ENCODE measurements at regions not wholly inside any gene's neighbourhood (a gene's known extent, or its start where the extent isn't known, plus 50 kb on each side); places are given as distances from the start of the nearest gene placed in this dataset.

- Histone ChIP-seq H3K27ac (ENCODE audit: control insufficient read depth, insufficient read depth) (no peak overlapping the region), H3K4me2 (ENCODE audit: control insufficient read depth, insufficient read depth) (no peak overlapping the region), H3K79me2 (ENCODE audit: control insufficient read depth, insufficient read depth, low read length) (no peaks in the 10 kb centered on the region), H4K20me1 (ENCODE audit: control insufficient read depth, insufficient read depth) (no peaks in the 10 kb centered on the region), H3K36me3 (ENCODE audit: control insufficient read depth in 2 of 2, insufficient read depth in 2 of 2, low read length in 1 of 2) (no peaks in the 10 kb centered on the region), H3K4me1 (ENCODE audit: control insufficient read depth, insufficient read depth, low read length) (no peaks in the 10 kb centered on the region), H3K9me3 (replicated peaks; ENCODE audit: control insufficient read depth, insufficient read depth, low read length) (no peaks in the 10 kb centered on the region), H3K27me3 (replicated peaks in 1 of 2; ENCODE audit: control insufficient read depth in 2 of 2, insufficient read depth in 2 of 2, low read length in 1 of 2) (no peaks in the 10 kb centered on the region), H3K9ac (ENCODE audit: control insufficient read depth, insufficient read depth, low read length) (no peak overlapping the region), H3K4me3 (no peak overlapping the region), H2AFZ (ENCODE audit: control insufficient read depth, low read depth, low read length) (no peak overlapping the region)
- RAD21 ChIA-PET (ENCODE audit: unreplicated experiment), result no interaction called here
- intact Hi-C loops (cut with micrococcal nuclease; ENCODE audit: unreplicated experiment) (no loop called here), in situ Hi-C loops (cut with MboI) (no loop called here)
- DNase-seq (ENCODE audit: low read depth, low spot score), result no peak
- POLR2A ChIA-PET, result no interaction called here
- CTCF ChIA-PET, result no interaction called here
- TF ChIP-seq ZSCAN29 (IDR thresholded peaks at IDR 0.05) (no peak), E4F1 (IDR thresholded peaks at IDR 0.05; ENCODE audit: borderline replicate concordance, partially characterized antibody) (no peak), CBX3 (IDR thresholded peaks at IDR 0.05; ENCODE audit: borderline replicate concordance, low read depth) (no peak), PKNOX1 (IDR thresholded peaks at IDR 0.05) (no peak), CEBPB (IDR thresholded peaks at IDR 0.05; ENCODE audit: borderline replicate concordance in 1 of 2, low read depth in 2 of 2, low read length in 2 of 2) (no peak), IRF4 (IDR thresholded peaks at IDR 0.05; ENCODE audit: low read depth, low read length) (no peak), EGR1 (IDR thresholded peaks at IDR 0.05; ENCODE audit: borderline replicate concordance in 1 of 2, low read depth in 2 of 2, low read length in 2 of 2) (no peak), DPF2 (IDR thresholded peaks at IDR 0.05) (no peak), HCFC1 (IDR thresholded peaks at IDR 0.05; ENCODE audit: low read length) (no peak)
- SMC1A ChIA-PET (ENCODE audit: uncharacterized antibody, unreplicated experiment), result interaction anchor here (1.1 kb wide), 1 partner anchor 10 kb away, joined by 3 read pairs; no protein-coding TSS in a partner anchor
- ATAC-seq, result no peak
- no peak for FAIRE-seq
- no TSS peak for BruUV-seq (replicated peaks)
Observed at GRCh38 chr5:92962752-92963151, 618.3 kb downstream of the NR2F1-AS1 start.

Data from GM12878 (cell line).